ELR (cell line): ENCODE measurements at regions not wholly inside any gene's neighbourhood (a gene's known extent, or its start where the extent isn't known, plus 50 kb on each side); places are given as distances from the start of the nearest gene placed in this dataset.

Experiments
- DNase-seq: peaks from one replicate; pipeline ENCODE4 v3.0.0-alpha.2; 2015; ENCODE audit warnings: low read depth

GRCh38 chr17:69764146-69764545, 310.9 kb upstream of the KCNJ16 start:
- peak; percentile 37 for DNase-seq

- DNase-seq, result no peak
Measured at GRCh38 chr17:69769050-69769449, 306.0 kb upstream of the KCNJ16 start.

- DNase-seq, result peak; percentile 51
Measured at GRCh38 chr17:69773081-69773480, 301.9 kb upstream of the KCNJ16 start.

GRCh38 chr17:69779378-69780214, 295.4 kb upstream of the KCNJ16 start:
- no peak for DNase-seq

GRCh38 chr17:69783865-69784264, 291.2 kb upstream of the KCNJ16 start:
- DNase-seq, result no peak

GRCh38 chr17:69788957-69789356, 286.1 kb upstream of the KCNJ16 start:
- no peak for DNase-seq

- no peak for DNase-seq
Measured at GRCh38 chr17:69796078-69796477, 278.9 kb upstream of the KCNJ16 start.

- no peak for DNase-seq
Measured at GRCh38 chr17:69800870-69801269, 274.2 kb upstream of the KCNJ16 start.

- DNase-seq, result no peak
Measured at GRCh38 chr17:69801368-69801767, 273.7 kb upstream of the KCNJ16 start.

GRCh38 chr17:69802045-69802740, 272.8 kb upstream of the KCNJ16 start:
- DNase-seq, result peak; percentile 18

- peak; percentile 12 for DNase-seq
Measured at GRCh38 chr17:69809331-69809730, 265.7 kb upstream of the KCNJ16 start.

- DNase-seq, result peak; percentile 41
Measured at GRCh38 chr17:69810326-69810965, 264.6 kb upstream of the KCNJ16 start.

- peak; percentile 21 for DNase-seq
Measured at GRCh38 chr17:69812240-69812837, 262.7 kb upstream of the KCNJ16 start.

GRCh38 chr17:69814031-69814430, 261.0 kb upstream of the KCNJ16 start:
- no peak for DNase-seq

GRCh38 chr17:69815406-69815805, 259.6 kb upstream of the KCNJ16 start:
- DNase-seq, result no peak

- DNase-seq, result no peak
Measured at GRCh38 chr17:69818467-69818866, 256.6 kb upstream of the KCNJ16 start.

GRCh38 chr17:69819316-69820087, 255.5 kb upstream of the KCNJ16 start:
- peak; percentile 27 for DNase-seq

GRCh38 chr17:69820876-69821473, 254.1 kb upstream of the KCNJ16 start:
- no peak for DNase-seq

- DNase-seq, result no peak
Measured at GRCh38 chr17:69822314-69822875, 252.6 kb upstream of the KCNJ16 start.

GRCh38 chr17:69828087-69828486, 246.9 kb upstream of the KCNJ16 start:
- peak; percentile 67 for DNase-seq

GRCh38 chr17:69834494-69834893, 240.5 kb upstream of the KCNJ16 start:
- DNase-seq, result no peak
